ENCODE measurements at regions not wholly inside any gene's neighbourhood (a gene's known extent, or its start where the extent isn't known, plus 50 kb on each side); places are given as distances from the start of the nearest gene placed in this dataset.
"Not testable (repeated sequence)": the region's sequence is repeated elsewhere in the genome, so short reads cannot be mapped to it uniquely, and the experiment has no call there.

DNA sequence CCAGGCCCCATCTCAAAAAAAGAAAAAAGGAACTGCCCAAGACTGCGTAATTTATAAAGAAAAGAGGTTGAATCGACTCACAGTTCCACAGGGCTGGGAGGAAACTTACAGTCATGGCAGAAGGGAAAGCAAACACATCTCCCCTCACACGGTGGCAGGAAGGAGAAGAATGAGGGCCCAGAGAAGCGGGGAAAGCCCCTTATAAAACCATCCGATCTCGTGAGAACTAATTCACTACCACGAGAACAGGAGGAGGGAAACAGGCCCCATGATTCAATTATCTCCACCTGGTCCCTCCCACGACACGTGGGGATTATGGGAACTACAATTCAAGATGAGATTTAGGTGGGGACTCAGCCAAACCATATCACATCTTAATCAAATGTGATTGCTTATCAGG, 82.2 kb downstream of the BUD13 start:
- Histone ChIP-seq H3K9me3 (ENCODE audit: control insufficient read depth, low read depth, low read length) (no peaks in the 10 kb centered on the region), H3K9ac (ENCODE audit: low read length) (no peak overlapping the region), H3K4me3 (ENCODE audit: low read length) (no peak overlapping the region), H3K4me1 (ENCODE audit: control insufficient read depth, low read depth, low read length) (peaks cover 20% of the 10 kb centered on the region), H3K27me3 (ENCODE audit: control insufficient read depth, insufficient read depth, low read length) (no peaks in the 10 kb centered on the region), H3K27ac (ENCODE audit: low read length) (no peak overlapping the region), H3K36me3 (ENCODE audit: control insufficient read depth, low read depth, low read length) (no peaks in the 10 kb centered on the region)

DNA sequence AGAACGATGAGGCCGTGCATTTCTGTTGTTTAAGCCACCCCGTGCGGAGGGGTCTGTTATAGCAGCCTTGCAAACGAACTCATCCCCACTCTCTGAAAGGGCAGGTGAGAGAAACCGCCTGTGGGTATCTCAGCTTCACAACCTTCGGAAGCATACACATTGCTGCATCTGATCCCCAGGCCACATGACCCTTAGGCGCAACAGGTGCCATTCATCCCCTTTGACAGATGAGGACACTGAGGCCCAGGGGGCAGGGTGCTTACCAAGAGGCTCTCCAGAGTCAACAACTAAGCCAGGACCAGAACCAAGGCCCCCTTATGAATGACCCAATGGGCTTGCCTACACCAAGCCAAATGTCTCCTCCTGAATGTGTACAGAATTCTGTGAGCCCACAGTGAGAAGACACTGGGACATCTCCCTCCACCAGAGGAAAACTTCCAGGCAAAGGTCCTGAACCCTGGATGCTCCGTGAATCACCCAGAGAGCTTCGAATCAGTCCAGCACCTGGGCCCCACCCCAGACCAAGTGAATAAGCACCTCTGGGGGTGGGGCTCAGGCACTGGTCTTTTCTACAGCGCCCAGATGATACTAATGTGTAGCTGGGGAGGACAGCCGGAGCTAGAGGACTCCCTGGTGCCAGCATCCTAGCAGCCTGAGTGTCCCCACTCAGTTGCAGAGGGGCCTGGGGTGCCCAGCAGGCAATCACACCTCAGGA, 83.2 kb downstream of the BUD13 start:
- H3K27ac ChIP-seq (ENCODE audit: low read length) = no peak overlapping the region
- H3K4me1 ChIP-seq (ENCODE audit: control insufficient read depth, low read depth, low read length) = peaks cover 20% of the 10 kb centered on the region
- H3K4me3 ChIP-seq (ENCODE audit: low read length) = no peak overlapping the region
- no peaks in the 10 kb centered on the region for H3K36me3 ChIP-seq (ENCODE audit: control insufficient read depth, low read depth, low read length)
- no peaks in the 10 kb centered on the region for H3K27me3 ChIP-seq (ENCODE audit: control insufficient read depth, insufficient read depth, low read length)
- no peak overlapping the region for H3K9ac ChIP-seq (ENCODE audit: low read length)
- no peaks in the 10 kb centered on the region for H3K9me3 ChIP-seq (ENCODE audit: control insufficient read depth, low read depth, low read length)

DNA sequence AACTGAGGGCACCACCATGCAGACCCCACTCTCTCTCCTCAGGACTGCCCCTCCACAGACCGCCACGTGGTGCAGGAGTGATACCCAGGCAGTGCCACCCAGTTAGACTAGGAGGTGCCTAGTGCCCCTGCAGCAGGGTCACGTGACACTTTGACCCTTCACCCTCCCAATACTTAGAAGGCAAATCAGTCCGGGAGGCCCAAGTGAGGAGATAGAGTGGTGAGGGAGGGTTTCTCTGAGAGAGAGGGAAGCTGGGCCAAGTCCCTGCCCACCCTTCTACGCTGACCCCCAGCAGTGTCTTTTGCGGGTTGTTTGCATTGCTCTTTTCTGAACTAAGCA, 84.6 kb downstream of the BUD13 start:
- Histone ChIP-seq H3K9ac (ENCODE audit: low read length) (no peak overlapping the region), H3K27me3 (ENCODE audit: control insufficient read depth, insufficient read depth, low read length) (no peaks in the 10 kb centered on the region), H3K9me3 (ENCODE audit: control insufficient read depth, low read depth, low read length) (no peaks in the 10 kb centered on the region), H3K36me3 (ENCODE audit: control insufficient read depth, low read depth, low read length) (no peaks in the 10 kb centered on the region), H3K27ac (ENCODE audit: low read length) (peak overlapping the region; percentile 29), H3K4me3 (ENCODE audit: low read length) (peak overlapping the region; percentile 37), H3K4me1 (ENCODE audit: control insufficient read depth, low read depth, low read length) (peaks cover 20% of the 10 kb centered on the region)

DNA sequence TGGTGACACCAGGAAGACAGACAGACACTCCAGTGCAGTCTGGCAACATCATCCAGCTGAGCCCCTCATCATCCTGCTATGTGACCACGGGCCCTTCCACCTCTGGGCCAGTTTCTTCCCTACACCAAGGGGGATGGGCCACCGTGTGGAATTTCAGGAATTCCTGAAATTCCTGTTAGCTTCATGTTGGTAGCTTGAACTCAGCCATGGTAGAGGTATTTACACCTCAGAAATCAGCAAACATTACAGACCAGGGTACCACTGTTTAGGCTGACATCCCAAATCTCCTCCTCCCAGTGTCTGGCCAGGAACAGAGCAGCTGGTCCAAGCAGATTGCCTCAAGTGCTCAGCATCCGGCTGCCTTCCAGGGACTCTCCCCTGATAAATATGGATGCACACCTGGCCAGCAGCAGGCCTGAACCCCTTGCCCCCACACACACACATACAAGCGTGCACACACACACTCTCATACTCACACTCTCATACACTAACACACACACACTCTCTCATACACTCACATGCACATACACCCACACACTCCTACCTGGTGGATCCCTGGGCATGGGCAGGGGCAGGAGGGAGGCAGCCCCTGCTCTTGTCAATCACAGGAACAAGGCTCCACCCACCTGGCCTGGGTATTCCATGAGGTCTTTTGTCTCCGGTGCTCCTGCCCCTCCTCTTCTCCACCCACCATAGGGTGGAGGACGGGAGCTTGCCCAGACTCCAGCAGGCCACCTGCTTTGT, 85.2 kb downstream of the BUD13 start:
- Histone ChIP-seq H3K27me3 (ENCODE audit: control insufficient read depth, insufficient read depth, low read length) (no peaks in the 10 kb centered on the region), H3K4me1 (ENCODE audit: control insufficient read depth, low read depth, low read length) (peaks cover 20% of the 10 kb centered on the region), H3K9me3 (ENCODE audit: control insufficient read depth, low read depth, low read length) (no peaks in the 10 kb centered on the region), H3K9ac (ENCODE audit: low read length) (peak overlapping the region; percentile 40), H3K4me3 (ENCODE audit: low read length) (peak overlapping the region; percentile 37), H3K27ac (ENCODE audit: low read length) (peak overlapping the region; percentile 29), H3K36me3 (ENCODE audit: control insufficient read depth, low read depth, low read length) (no peaks in the 10 kb centered on the region)

DNA sequence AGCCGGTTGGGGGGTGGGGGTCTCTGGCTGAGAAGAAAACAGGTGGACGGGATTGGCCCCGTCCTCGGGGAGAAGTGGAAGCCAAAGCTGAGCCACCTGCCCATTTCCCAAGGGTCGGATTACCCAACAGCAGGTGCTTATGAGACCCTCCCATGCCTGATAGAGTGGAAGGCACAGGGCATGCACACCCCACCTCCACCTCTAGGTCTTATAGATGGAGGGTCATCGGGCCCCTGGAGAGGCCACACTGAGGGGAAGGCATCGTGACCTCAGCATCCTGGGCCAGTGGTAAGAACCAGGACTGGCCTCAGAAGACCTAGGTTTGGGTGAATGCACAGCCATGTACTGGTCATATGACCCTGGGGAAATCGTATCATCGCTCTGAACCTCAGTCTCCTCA, 85.9 kb downstream of the BUD13 start:
- Histone ChIP-seq H3K36me3 (ENCODE audit: control insufficient read depth, low read depth, low read length) (no peaks in the 10 kb centered on the region), H3K4me1 (ENCODE audit: control insufficient read depth, low read depth, low read length) (peaks cover 20% of the 10 kb centered on the region), H3K27ac (ENCODE audit: low read length) (no peak overlapping the region), H3K27me3 (ENCODE audit: control insufficient read depth, insufficient read depth, low read length) (no peaks in the 10 kb centered on the region), H3K4me3 (ENCODE audit: low read length) (peak overlapping the region; percentile 37), H3K9ac (ENCODE audit: low read length) (no peak overlapping the region), H3K9me3 (ENCODE audit: control insufficient read depth, low read depth, low read length) (no peaks in the 10 kb centered on the region)

DNA sequence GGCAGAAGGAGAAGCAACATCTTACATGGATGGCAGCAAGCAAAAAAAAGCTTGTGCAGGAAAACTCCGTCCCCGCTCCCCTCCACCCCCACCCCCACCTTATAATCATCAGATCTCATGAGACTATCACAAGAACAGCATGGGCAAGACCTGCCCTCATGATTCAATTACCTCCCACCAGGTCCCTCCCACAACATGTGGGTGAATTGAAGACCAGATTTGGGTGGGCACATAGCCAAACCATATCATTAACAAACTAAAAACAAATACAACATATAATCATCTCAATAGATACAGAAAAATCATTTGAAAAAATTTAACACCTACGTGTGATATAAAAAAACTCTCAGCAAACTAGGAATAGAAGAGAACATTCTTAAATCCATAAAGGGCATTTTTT, 88.8 kb downstream of the BUD13 start:
- no peak overlapping the region for H3K27ac ChIP-seq (ENCODE audit: low read length)
- H3K27me3 ChIP-seq (ENCODE audit: control insufficient read depth, insufficient read depth, low read length) = no peaks in the 10 kb centered on the region
- no peak overlapping the region for H3K4me3 ChIP-seq (ENCODE audit: low read length)
- no peaks in the 10 kb centered on the region for H3K36me3 ChIP-seq (ENCODE audit: control insufficient read depth, low read depth, low read length)
- H3K4me1 ChIP-seq (ENCODE audit: control insufficient read depth, low read depth, low read length) = peaks cover 20% of the 10 kb centered on the region
- H3K9ac ChIP-seq (ENCODE audit: low read length) = no peak overlapping the region
- H3K9me3 ChIP-seq (ENCODE audit: control insufficient read depth, low read depth, low read length) = no peaks in the 10 kb centered on the region

DNA sequence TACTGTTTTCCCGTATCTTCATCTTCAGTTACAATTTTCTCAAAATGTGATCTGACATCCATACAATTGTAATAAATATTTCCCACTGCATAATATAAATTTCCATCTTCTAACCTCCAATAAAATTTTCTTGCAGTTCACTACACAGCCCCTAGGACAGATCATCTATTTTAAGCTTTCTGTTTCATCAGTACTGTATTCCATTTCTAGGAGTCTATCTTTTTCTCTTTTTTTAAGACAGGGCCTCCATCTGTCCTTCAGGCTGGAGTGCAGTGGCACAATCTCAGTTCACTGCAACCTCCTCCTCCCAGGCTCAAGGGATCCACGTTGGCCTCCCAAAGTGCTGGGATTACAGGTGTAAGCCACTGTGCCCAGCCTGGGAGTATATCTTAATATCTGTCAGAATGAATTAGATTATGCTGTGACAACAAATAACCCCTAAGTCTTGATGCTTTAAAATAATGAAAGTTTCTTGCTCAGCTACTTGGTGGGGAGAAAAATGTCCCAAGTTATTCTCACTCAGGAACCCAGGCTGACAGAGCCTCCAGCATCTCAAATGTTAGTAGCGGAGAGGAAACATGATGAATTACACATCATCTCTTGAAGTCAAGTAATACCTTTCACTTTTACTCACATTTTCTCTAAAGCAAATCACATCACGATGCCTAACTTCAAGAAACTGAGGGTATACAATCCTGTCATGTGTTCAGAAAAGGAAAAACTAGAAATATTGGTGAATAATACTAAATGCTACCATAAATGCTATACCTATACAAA, 92.2 kb downstream of the BUD13 start:
- Histone ChIP-seq H3K4me1 (ENCODE audit: control insufficient read depth, low read depth, low read length) (no peaks in the 10 kb centered on the region), H3K9me3 (ENCODE audit: control insufficient read depth, low read depth, low read length) (no peaks in the 10 kb centered on the region), H3K4me3 (ENCODE audit: low read length) (no peak overlapping the region), H3K27ac (ENCODE audit: low read length) (no peak overlapping the region), H3K27me3 (ENCODE audit: control insufficient read depth, insufficient read depth, low read length) (no peaks in the 10 kb centered on the region), H3K9ac (ENCODE audit: low read length) (no peak overlapping the region), H3K36me3 (ENCODE audit: control insufficient read depth, low read depth, low read length) (no peaks in the 10 kb centered on the region)

DNA sequence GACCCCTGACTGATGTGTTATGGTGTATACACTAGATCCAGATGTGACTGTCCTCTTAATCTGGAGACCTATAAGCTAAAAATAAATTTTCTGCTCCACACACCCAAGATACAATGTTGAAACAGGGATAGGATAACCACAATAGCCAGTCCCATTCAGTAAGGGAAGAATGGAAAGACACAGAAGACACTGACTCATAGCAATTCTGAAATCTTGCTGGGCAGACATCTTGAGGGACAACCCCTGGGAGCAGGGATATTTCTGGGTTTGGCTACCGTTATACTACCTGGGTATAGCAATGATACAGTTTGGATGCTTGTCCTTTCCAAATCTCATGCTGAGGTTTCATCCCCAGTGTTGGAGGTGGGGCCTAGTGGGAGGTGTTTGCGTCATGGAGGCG, 93.9 kb downstream of the BUD13 start:
- Histone ChIP-seq H3K9ac (ENCODE audit: low read length) (no peak overlapping the region), H3K27ac (ENCODE audit: low read length) (no peak overlapping the region), H3K27me3 (ENCODE audit: control insufficient read depth, insufficient read depth, low read length) (no peaks in the 10 kb centered on the region), H3K4me1 (ENCODE audit: control insufficient read depth, low read depth, low read length) (no peaks in the 10 kb centered on the region), H3K4me3 (ENCODE audit: low read length) (no peak overlapping the region), H3K9me3 (ENCODE audit: control insufficient read depth, low read depth, low read length) (no peaks in the 10 kb centered on the region), H3K36me3 (ENCODE audit: control insufficient read depth, low read depth, low read length) (no peaks in the 10 kb centered on the region)

DNA sequence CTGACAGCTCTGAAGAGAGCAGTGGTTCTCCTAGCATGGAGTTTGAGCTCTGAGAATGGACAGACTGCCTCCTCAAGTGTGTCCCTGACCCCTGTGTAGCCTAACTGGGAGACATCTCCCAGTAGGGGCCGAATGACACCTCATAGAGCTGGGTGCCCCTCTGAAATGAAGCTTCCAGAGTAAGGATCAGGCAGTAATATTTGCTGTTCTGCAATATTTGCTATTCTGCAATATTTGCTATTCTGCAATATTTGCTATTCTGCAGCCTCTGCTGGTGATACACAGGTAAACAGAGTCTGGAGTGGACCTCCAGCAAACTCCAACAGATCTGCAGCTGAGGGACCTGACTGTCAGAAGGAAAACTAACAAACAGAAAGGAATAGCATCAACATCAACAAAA, 105.5 kb downstream of the BUD13 start:
- not testable (repeated sequence) for H3K4me3 ChIP-seq (ENCODE audit: low read length); H3K27me3 ChIP-seq (ENCODE audit: control insufficient read depth, insufficient read depth, low read length); H3K9ac ChIP-seq (ENCODE audit: low read length); H3K27ac ChIP-seq (ENCODE audit: low read length); H3K4me1 ChIP-seq (ENCODE audit: control insufficient read depth, low read depth, low read length); H3K36me3 ChIP-seq (ENCODE audit: control insufficient read depth, low read depth, low read length); H3K9me3 ChIP-seq (ENCODE audit: control insufficient read depth, low read depth, low read length)

DNA sequence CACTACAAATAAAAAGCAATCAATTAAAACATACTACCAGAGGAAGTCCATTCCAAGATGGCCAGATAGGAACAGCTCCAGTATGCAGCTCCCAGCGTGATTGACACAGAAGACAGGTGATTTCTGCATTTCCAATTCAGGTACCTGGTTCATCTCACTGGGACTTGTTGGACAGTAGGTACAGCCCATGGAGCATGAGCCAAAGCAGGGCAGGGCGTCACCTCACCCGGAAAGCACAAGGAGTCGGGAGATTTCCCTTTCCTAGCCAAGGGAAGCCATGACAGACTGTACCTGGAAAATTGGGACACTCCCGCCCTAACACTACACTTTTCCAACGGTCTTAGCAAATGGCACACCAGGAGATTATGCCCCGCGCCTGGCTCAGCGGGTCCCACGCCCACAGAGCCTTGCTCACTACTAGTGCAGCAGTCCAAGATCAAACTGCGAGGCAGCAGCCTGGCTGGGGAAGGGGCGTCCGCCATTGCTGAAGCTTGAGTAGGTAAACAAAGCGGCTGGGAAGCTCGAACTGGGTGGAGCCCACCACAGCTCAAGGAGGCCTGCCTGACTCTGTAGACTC, 106.0 kb downstream of the BUD13 start:
- not testable (repeated sequence) for H3K9me3 ChIP-seq (ENCODE audit: control insufficient read depth, low read depth, low read length); H3K27me3 ChIP-seq (ENCODE audit: control insufficient read depth, insufficient read depth, low read length); H3K4me1 ChIP-seq (ENCODE audit: control insufficient read depth, low read depth, low read length); H3K9ac ChIP-seq (ENCODE audit: low read length); H3K27ac ChIP-seq (ENCODE audit: low read length); H3K4me3 ChIP-seq (ENCODE audit: low read length); H3K36me3 ChIP-seq (ENCODE audit: control insufficient read depth, low read depth, low read length)

DNA sequence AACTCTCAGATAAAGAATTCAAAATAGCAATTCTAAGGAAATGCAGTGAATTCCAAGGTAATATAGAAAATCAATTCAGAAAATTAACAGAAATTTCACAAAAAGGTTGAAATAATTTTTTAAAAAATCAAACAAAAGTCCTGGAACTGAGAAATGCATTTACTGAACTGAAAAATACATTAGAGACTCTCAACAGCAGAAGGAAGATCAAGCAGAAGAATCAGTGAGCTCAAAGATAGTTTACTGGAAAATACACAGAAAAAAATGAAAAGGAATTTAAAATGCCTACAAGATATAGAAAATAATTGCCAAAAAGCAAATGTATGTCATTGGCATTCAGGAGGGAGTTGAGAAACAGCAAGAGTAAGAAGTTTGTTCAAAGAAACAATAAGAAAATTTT, 107.3 kb downstream of the BUD13 start:
- no peaks in the 10 kb centered on the region for H3K9me3 ChIP-seq (ENCODE audit: control insufficient read depth, low read depth, low read length)
- no peak overlapping the region for H3K4me3 ChIP-seq (ENCODE audit: low read length)
- no peaks in the 10 kb centered on the region for H3K4me1 ChIP-seq (ENCODE audit: control insufficient read depth, low read depth, low read length)
- H3K36me3 ChIP-seq (ENCODE audit: control insufficient read depth, low read depth, low read length) = no peaks in the 10 kb centered on the region
- H3K27me3 ChIP-seq (ENCODE audit: control insufficient read depth, insufficient read depth, low read length) = no peaks in the 10 kb centered on the region
- no peak overlapping the region for H3K9ac ChIP-seq (ENCODE audit: low read length)
- no peak overlapping the region for H3K27ac ChIP-seq (ENCODE audit: low read length)

All from iPS-18a (cell line).